H1 (cell line): ENCODE measurements at regions not wholly inside any gene's neighbourhood (a gene's known extent, or its start where the extent isn't known, plus 50 kb on each side); places are given as distances from the start of the nearest gene placed in this dataset.

Experiments
- CTCF ChIA-PET: fragments of 300-600 bp; sonication (Branson Sonifier 250); formaldehyde crosslinking; loops from one replicate; lab custom pipeline; 2021; ENCODE audit not compliant: partially characterized antibody; lab: Charles Lee
- POLR2A ChIA-PET: fragments of 300-600 bp; sonication (Branson Sonifier 250); formaldehyde crosslinking; loops from one replicate; lab custom pipeline; 2021; ENCODE audit warnings: inconsistent platforms; ENCODE audit not compliant: partially characterized antibody; lab: Charles Lee
- DNase-seq, 2 experiments: peaks; one replicate each; pipeline versions ENCODE4 v3.0.0 to v3.0.0-alpha.2; 2010 to 2022; ENCODE audit warnings: low spot score in 2 of 2, low read depth in 1 of 2, mixed read lengths in 1 of 2
- FAIRE-seq: peaks from 2 replicates; lab custom pipeline; 2011; peaks lifted over from hg19 to GRCh38; lab: Jason Lieb, UNC
- H2AFZ ChIP-seq: 2 replicates; pipeline ENCODE4 v1.8.1; 2012; ENCODE audit warnings: low read length, inconsistent platforms
- H2AK5ac ChIP-seq: 2 replicates; pipeline ENCODE4 v1.6.1; 2013; ENCODE audit warnings: low read depth, low read length
- H2BK120ac ChIP-seq: replicated peaks from 2 replicates; pipeline ENCODE3; 2013; ENCODE audit warnings: low read depth, low read length, inconsistent platforms
- H2BK12ac ChIP-seq: 2 replicates; pipeline ENCODE4 v1.6.1; 2013; ENCODE audit warnings: low read depth, low read length
- H2BK15ac ChIP-seq: 2 replicates; pipeline ENCODE4 v1.6.1; 2013; ENCODE audit warnings: low read length
- H2BK20ac ChIP-seq: 2 replicates; pipeline ENCODE4 v1.6.1; 2013; ENCODE audit warnings: low read length
- H2BK5ac ChIP-seq: 2 replicates; pipeline ENCODE4 v1.6.1; 2013; ENCODE audit warnings: low read depth, low read length
- H3K14ac ChIP-seq: 2 replicates; pipeline ENCODE4 v1.6.1; 2013; ENCODE audit warnings: inconsistent platforms; ENCODE audit not compliant: insufficient read length
- H3K18ac ChIP-seq: 2 replicates; pipeline ENCODE4 v1.6.1; 2013; ENCODE audit warnings: low read length; ENCODE audit errors: extremely low read depth
- H3K23ac ChIP-seq: 2 replicates; pipeline ENCODE4 v1.6.1; 2013; ENCODE audit warnings: inconsistent platforms; ENCODE audit not compliant: insufficient read length
- H3K23me2 ChIP-seq: 2 replicates; pipeline ENCODE4 v1.6.1; 2013; ENCODE audit warnings: low read depth, low read length
- H3K27ac ChIP-seq: 2 replicates; pipeline ENCODE4 v1.6.1; 2011; ENCODE audit warnings: low read depth, low read length, inconsistent platforms
- H3K27me3 ChIP-seq, 4 experiments: replicated peaks in 1 of 4; 1 replicate in 1 of 4; 2 replicates in 3 of 4; pipeline versions ENCODE4 v1.6.1 to v1.8.1; 2011 to 2013; ENCODE audit warnings: low read length in 3 of 4, mild to moderate bottlenecking in 3 of 4, inconsistent platforms in 2 of 4, mixed read lengths in 2 of 4, moderate library complexity in 1 of 4; ENCODE audit not compliant: control insufficient read depth in 3 of 4, insufficient read depth in 3 of 4; ENCODE audit errors: extremely low read depth in 1 of 4
- H3K36me3 ChIP-seq, 4 experiments: 2 replicates each; pipeline versions ENCODE4 v1.6.1 to v1.8.1; 2011 to 2013; ENCODE audit warnings: mild to moderate bottlenecking in 4 of 4, low read length in 3 of 4, moderate library complexity in 2 of 4, control low read depth in 1 of 4, inconsistent platforms in 1 of 4; ENCODE audit not compliant: insufficient read depth in 4 of 4, control insufficient read depth in 2 of 4
- H3K4ac ChIP-seq: replicated peaks from 2 replicates; pipeline ENCODE3; 2013; ENCODE audit warnings: low read length, low read depth, mixed read lengths, inconsistent platforms; ENCODE audit not compliant: insufficient read length
- H3K4me1 ChIP-seq, 4 experiments: replicated peaks in 1 of 4; 1 replicate in 1 of 4; 2 replicates in 3 of 4; pipeline versions ENCODE4 v1.6.1 to v1.8.1; 2011 to 2013; ENCODE audit warnings: low read length in 3 of 4, inconsistent platforms in 2 of 4, mixed read lengths in 1 of 4; ENCODE audit not compliant: insufficient read depth in 4 of 4, control insufficient read depth in 3 of 4
- H3K4me2 ChIP-seq, 2 experiments: 2 replicates each; pipeline versions ENCODE4 v1.6.1 to v1.8.1; 2011 to 2013; ENCODE audit warnings: low read depth in 2 of 2, low read length in 2 of 2, control low read depth in 1 of 2, inconsistent platforms in 1 of 2, mild to moderate bottlenecking in 1 of 2; ENCODE audit not compliant: insufficient read depth in 1 of 2
- H3K4me3 ChIP-seq, 4 experiments: fragments of 200-600, 300-600 bp in 1 of 4; sonication (generic), shearing (Covaris generic), sonication (Bioruptor Twin) in 1 of 4; 2 replicates each; pipeline versions ENCODE4 v1.5.1 to v1.8.1; 2011 to 2016; ENCODE audit warnings: low read length in 4 of 4, low read depth in 3 of 4, control low read depth in 2 of 4, inconsistent platforms in 2 of 4, mild to moderate bottlenecking in 2 of 4, mixed read lengths in 1 of 4, moderate library complexity in 1 of 4; ENCODE audit not compliant: insufficient read depth in 2 of 4; ENCODE audit errors: extremely low read depth in 1 of 4
- H3K56ac ChIP-seq: replicated peaks from 2 replicates; pipeline ENCODE3; 2013; ENCODE audit warnings: low read depth, mild to moderate bottlenecking, mixed read lengths, low read length, inconsistent platforms; ENCODE audit not compliant: insufficient read length
- H3K79me1 ChIP-seq: 2 replicates; pipeline ENCODE4 v1.6.1; 2013; ENCODE audit warnings: low read depth, low read length, control low read depth
- H3K79me2 ChIP-seq, 2 experiments: 2 replicates each; pipeline versions ENCODE4 v1.6.1 to v1.8.1; 2012 to 2013; ENCODE audit warnings: low read length in 2 of 2, mild to moderate bottlenecking in 2 of 2, inconsistent platforms in 1 of 2; ENCODE audit not compliant: insufficient read depth in 2 of 2, control insufficient read depth in 1 of 2
- H3K9ac ChIP-seq, 4 experiments: replicated peaks in 1 of 4; 1 replicate in 1 of 4; 2 replicates in 3 of 4; pipeline versions ENCODE4 v1.6.1 to v1.8.1; 2011 to 2013; ENCODE audit warnings: low read depth in 3 of 4, low read length in 3 of 4, control low read depth in 2 of 4, mild to moderate bottlenecking in 2 of 4, moderate library complexity in 2 of 4, inconsistent platforms in 1 of 4; ENCODE audit errors: extremely low read depth in 1 of 4
- H3K9me3 ChIP-seq, 2 experiments: 2 replicates each; pipeline versions ENCODE4 v1.6.1 to v1.8.1; 2012 to 2013; ENCODE audit warnings: mild to moderate bottlenecking in 2 of 2, moderate library complexity in 2 of 2, control low read depth in 1 of 2, inconsistent platforms in 1 of 2, low read depth in 1 of 2, low read length in 1 of 2, mixed read lengths in 1 of 2; ENCODE audit not compliant: insufficient read depth in 2 of 2
- H4K20me1 ChIP-seq, 2 experiments: replicated peaks in 1 of 2; 2 replicates each; pipeline versions ENCODE3 to v1.8.1; 2011 to 2013; ENCODE audit warnings: inconsistent platforms in 2 of 2, low read length in 2 of 2, mild to moderate bottlenecking in 1 of 2; ENCODE audit not compliant: insufficient read depth in 2 of 2, control insufficient read depth in 1 of 2
- H4K5ac ChIP-seq: 2 replicates; pipeline ENCODE4 v1.6.1; 2013; ENCODE audit warnings: low read length, low read depth, mixed read lengths, inconsistent platforms; ENCODE audit not compliant: insufficient read length
- H4K8ac ChIP-seq: 2 replicates; pipeline ENCODE4 v1.8.0; 2013; ENCODE audit warnings: mild to moderate bottlenecking, moderate library complexity, low read length, inconsistent platforms; ENCODE audit not compliant: insufficient read depth; ENCODE audit errors: extremely low read depth
- H4K91ac ChIP-seq: replicated peaks from 2 replicates; pipeline ENCODE3; 2013; ENCODE audit warnings: low read length, mixed read lengths, inconsistent platforms; ENCODE audit not compliant: insufficient read length
- CEBPB ChIP-seq: IDR thresholded peaks from 2 replicates; pipeline ENCODE4 v1.6.1; 2012; ENCODE audit warnings: low read depth, low read length
- WGBS, 2 experiments: shearing (Covaris generic) in 1 of 2; methylation state at CpG; one replicate each; pipeline versions ENCODE4 v1.1.6 to v1.1.7; 2013 to 2015; ENCODE audit warnings: low lambda C conversion rate in 2 of 2, mixed read lengths in 2 of 2, inconsistent platforms in 1 of 2, low coverage in 1 of 2, missing lambda C conversion rate in 1 of 2; ENCODE audit not compliant: insufficient replicate concordance in 2 of 2, insufficient coverage in 1 of 2, insufficient read length in 1 of 2; ENCODE audit errors: extremely low coverage in 1 of 2, missing lambda C conversion rate in 1 of 2; 5-methylcytosine and 5-hydroxymethylcytosine counted together
- TF ChIP-seq, protein P1 (sequence below): IDR thresholded peaks from 2 replicates; pipeline ENCODE4 v1.6.1; 2011; ENCODE audit warnings: low read depth, mild to moderate bottlenecking, low read length; ENCODE audit not compliant: insufficient read depth

- Histone ChIP-seq H2BK120ac (no peak overlapping the region), H4K20me1 (no peaks in the 10 kb centered on the region), H2BK12ac (no peak overlapping the region), H3K36me3 (no peaks in the 10 kb centered on the region), H3K4me1 (no peaks in the 10 kb centered on the region), H2AFZ (no peak overlapping the region), H3K4me3 (no peak overlapping the region), H2AK5ac (no peak overlapping the region), H3K56ac (no peak overlapping the region), H3K14ac (no peak overlapping the region), H3K27ac (no peak overlapping the region), H2BK5ac (no peak overlapping the region), H3K79me2 (no peaks in the 10 kb centered on the region), H3K27me3 (no peaks in the 10 kb centered on the region), H3K9ac (no peak overlapping the region), H3K9me3 (no peaks in the 10 kb centered on the region), H2BK15ac (no peak overlapping the region), H3K4me2 (no peak overlapping the region), H4K8ac (no peak overlapping the region), H3K79me1 (no peaks in the 10 kb centered on the region), H2BK20ac (no peak overlapping the region), H3K23me2 (no peaks in the 10 kb centered on the region), H4K91ac (no peak overlapping the region), H3K4ac (no peak overlapping the region), H4K5ac (no peak overlapping the region), H3K18ac (no peak overlapping the region), H3K23ac (no peak overlapping the region)
- WGBS, 2 experiments: 86% methylated on average over 2 of the region's 2 CpGs; no CpG with 5 or more reads in 1 of the 2 experiments
- ChIA-PET POLR2A (no interaction called here), CTCF (no interaction called here)
- TF ChIP-seq, protein P1, sequence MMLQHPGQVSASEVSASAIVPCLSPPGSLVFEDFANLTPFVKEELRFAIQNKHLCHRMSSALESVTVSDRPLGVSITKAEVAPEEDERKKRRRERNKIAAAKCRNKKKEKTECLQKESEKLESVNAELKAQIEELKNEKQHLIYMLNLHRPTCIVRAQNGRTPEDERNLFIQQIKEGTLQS: no peak
- peak; percentile 95 for TF ChIP-seq CEBPB
- FAIRE-seq (no peak), DNase-seq (no peak)
These were observed 264.0 kb downstream of the ATXN7L3B start for GRCh38 chr12:74801625-74802024.
